Nephron (organoid): ENCODE measurements at regions not wholly inside any gene's neighbourhood (a gene's known extent, or its start where the extent isn't known, plus 50 kb on each side); places are given as distances from the start of the nearest gene placed in this dataset.
"Not testable (repeated sequence)": the region's sequence is repeated elsewhere in the genome, so short reads cannot be mapped to it uniquely, and the experiment has no call there.

Experiments used
- H3K27ac Mint-ChIP-seq, 3 experiments: 2 replicates each; pipeline ENCODE4 v1.8.0; 2020; ENCODE audit warnings: mixed read lengths in 3 of 3, mild to moderate bottlenecking in 2 of 3, moderate library complexity in 1 of 3
- H3K27me3 Mint-ChIP-seq: 2 replicates; pipeline ENCODE4 v1.8.0; 2021; ENCODE audit warnings: low read depth, mild to moderate bottlenecking, moderate library complexity, mixed read lengths
- H3K36me3 Mint-ChIP-seq: 2 replicates; pipeline ENCODE4 v1.8.0; 2020; ENCODE audit warnings: low read depth, mixed read lengths
- H3K4me1 Mint-ChIP-seq: 2 replicates; pipeline ENCODE4 v1.8.0; 2020; ENCODE audit warnings: mixed read lengths
- H3K4me3 Mint-ChIP-seq, 3 experiments: 2 replicates each; pipeline ENCODE4 v1.8.0; 2020; ENCODE audit warnings: mild to moderate bottlenecking in 3 of 3, mixed read lengths in 3 of 3, moderate library complexity in 2 of 3
- H3K9me3 Mint-ChIP-seq: 2 replicates; pipeline ENCODE4 v1.8.0; 2020; ENCODE audit warnings: mixed read lengths
- TF ChIP-seq, protein P1 (sequence below), 3 experiments: fragments of 200-600 bp; sonication (generic); IDR thresholded peaks; one replicate each; pipeline ENCODE4 v1.5.0; 2021; ENCODE audit warnings: antibody characterized with exemption in 3 of 3; ENCODE audit not compliant: unreplicated experiment in 3 of 3

DNA sequence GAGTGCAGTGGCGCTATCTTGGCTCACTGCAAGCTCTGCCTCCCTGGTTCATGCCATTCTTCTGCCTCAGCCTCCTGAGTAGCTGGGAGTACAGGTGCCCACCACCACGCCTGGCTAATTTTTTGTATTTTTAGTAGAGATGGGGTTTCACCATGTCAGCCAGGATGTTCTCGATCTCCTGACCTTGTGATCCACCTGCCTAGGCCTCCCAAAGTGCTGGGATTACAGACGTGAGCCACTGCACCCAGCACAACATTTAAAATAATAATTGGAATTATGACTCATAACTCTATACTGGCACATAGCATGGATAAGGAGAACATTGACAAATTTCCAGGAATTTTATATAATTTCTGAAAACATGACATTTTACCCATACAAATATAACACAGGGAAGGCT lies 54.2 kb downstream of the DBET start:
- not testable (repeated sequence) for H3K27ac Mint-ChIP-seq, H3K4me1 Mint-ChIP-seq, H3K36me3 Mint-ChIP-seq, H3K4me3 Mint-ChIP-seq, H3K27me3 Mint-ChIP-seq, H3K9me3 Mint-ChIP-seq

DNA sequence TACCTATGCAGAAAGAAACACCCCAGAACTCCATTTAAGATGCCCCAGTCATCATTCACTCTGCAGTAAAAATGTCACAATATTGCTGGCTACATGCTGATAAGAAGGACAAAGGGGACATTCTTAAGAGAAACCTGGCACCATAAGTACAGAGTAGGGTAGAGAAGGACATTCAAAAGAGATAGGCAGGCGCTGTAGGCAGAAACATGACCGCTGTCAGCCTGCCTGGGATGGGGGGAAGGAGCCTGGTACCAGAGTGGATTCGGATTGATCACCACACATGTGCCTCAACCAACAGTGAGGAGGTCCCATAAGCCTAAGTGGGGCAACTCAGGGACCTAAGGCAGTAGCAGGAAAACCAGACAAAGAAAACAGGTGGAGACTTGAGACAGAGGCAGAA lies 54.1 kb upstream of the DUX4 start:
- H3K27ac Mint-ChIP-seq, H3K9me3 Mint-ChIP-seq, H3K27me3 Mint-ChIP-seq, H3K4me3 Mint-ChIP-seq, H3K36me3 Mint-ChIP-seq, H3K4me1 Mint-ChIP-seq: not testable (repeated sequence)

DNA sequence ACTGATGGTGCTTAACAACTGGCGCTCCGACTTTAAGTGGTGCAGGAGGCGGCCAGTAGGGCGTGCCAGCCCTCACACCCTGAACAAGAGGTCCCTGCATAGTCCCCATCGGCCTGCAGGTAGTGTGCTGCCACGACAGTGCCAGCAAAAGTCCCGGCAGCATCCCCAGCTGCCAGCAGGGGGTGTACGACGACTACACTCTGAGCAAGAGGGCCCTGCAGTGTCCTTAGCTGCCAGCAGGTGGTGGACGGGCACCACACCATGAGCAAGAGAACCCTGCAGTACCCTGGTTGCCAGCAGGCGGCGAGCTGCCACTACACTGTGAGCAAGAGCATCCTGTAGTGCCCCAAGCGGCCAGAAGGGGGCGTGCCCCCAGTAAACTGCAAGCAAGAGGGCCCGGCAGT lies 53.5 kb upstream of the DUX4 start:
- H3K4me1 Mint-ChIP-seq, H3K27me3 Mint-ChIP-seq, H3K27ac Mint-ChIP-seq, H3K9me3 Mint-ChIP-seq, H3K36me3 Mint-ChIP-seq, H3K4me3 Mint-ChIP-seq: not testable (repeated sequence)

DNA sequence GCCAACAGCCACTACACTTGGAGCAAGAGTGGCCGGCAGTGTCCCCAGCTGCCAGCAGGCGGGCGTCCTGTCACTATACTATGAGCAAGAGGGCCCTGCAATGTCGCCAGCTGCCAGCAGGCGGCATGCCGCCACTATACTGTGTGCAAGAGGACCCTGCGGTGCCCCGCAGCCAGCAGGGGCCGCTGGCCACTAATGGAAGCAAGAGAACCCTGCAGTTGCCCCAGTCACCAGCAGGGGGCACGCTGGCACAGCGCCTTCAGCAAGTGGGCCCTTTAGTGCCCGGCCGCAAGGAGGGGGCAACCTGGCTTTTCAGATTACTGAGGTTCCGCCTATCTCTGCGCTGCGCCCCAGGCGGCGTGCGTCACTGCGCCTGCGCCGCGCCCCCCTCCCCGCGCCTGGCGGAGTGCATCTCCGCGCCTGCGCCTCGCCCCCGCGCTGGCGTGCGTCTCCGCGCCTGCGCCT lies 53.0 kb upstream of the DUX4 start:
- H3K36me3 Mint-ChIP-seq, H3K4me3 Mint-ChIP-seq, H3K9me3 Mint-ChIP-seq, H3K27me3 Mint-ChIP-seq, H3K27ac Mint-ChIP-seq, H3K4me1 Mint-ChIP-seq: not testable (repeated sequence)
- TF ChIP-seq, protein P1, sequence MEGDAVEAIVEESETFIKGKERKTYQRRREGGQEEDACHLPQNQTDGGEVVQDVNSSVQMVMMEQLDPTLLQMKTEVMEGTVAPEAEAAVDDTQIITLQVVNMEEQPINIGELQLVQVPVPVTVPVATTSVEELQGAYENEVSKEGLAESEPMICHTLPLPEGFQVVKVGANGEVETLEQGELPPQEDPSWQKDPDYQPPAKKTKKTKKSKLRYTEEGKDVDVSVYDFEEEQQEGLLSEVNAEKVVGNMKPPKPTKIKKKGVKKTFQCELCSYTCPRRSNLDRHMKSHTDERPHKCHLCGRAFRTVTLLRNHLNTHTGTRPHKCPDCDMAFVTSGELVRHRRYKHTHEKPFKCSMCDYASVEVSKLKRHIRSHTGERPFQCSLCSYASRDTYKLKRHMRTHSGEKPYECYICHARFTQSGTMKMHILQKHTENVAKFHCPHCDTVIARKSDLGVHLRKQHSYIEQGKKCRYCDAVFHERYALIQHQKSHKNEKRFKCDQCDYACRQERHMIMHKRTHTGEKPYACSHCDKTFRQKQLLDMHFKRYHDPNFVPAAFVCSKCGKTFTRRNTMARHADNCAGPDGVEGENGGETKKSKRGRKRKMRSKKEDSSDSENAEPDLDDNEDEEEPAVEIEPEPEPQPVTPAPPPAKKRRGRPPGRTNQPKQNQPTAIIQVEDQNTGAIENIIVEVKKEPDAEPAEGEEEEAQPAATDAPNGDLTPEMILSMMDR (IDR thresholded peaks at IDR 0.05; ENCODE audit: unreplicated experiment in 3 of 3) = peak; percentile 12 to 22 (median 19)

DNA sequence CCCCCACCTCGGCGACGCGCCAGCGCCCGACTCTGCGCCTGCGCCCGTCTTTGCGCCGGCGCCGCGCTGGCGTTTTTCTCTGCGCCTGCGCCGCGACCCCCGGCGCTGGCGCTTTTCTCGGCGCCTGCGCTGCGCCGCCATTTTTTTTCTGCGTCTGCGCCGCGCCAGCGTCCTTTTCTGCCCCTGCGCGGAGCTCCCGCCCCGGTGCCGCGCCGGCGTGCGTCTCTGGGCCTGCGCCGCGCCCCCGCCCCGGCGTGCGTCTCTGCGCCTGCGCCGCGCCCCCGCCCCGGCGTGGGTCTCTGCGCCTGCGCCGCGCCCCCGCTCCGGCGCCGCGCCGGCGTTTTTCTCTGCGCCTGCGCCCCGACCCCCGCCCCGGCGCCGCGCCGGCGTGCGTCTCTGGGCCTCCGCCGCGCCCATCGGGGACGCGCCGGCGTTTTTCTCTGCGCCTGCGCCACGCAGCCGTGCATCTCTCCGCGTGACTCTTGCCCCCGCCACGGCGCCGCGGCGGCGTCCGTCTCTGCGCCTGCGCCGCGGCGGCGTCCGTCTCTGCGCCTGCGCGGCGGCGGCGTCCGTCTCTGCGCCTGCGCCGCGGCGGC lies 52.4 kb upstream of the DUX4 start:
- H3K4me1 Mint-ChIP-seq, H3K36me3 Mint-ChIP-seq, H3K9me3 Mint-ChIP-seq, H3K27ac Mint-ChIP-seq, H3K4me3 Mint-ChIP-seq, H3K27me3 Mint-ChIP-seq: not testable (repeated sequence)

DNA sequence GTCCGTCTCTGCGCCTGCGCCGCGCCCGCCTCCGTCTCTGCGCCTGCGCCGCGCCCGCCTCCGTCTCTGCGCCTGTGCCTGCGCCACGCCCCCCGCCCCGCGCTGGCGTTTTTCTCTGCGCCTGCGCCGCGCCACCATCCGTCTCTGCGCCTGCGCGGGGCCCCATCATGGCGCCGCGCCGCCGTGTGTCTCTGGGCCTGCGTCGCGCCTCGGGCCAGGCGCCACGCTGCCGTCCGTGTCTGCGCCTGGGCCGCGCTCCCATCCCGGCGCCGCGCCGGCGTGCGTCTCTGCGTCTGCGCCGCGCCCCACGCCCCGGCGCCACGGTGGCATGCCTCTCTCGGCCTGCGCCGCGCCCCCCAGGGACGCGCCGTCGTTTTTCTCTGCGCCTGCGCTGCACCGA lies 51.8 kb upstream of the DUX4 start:
- H3K27me3 Mint-ChIP-seq = no peaks in the 10 kb centered on the region
- no peaks in the 10 kb centered on the region for H3K4me1 Mint-ChIP-seq
- TF ChIP-seq, protein P1 (IDR thresholded peaks at IDR 0.05; ENCODE audit: unreplicated experiment in 3 of 3) = no peak
- H3K36me3 Mint-ChIP-seq = no peaks in the 10 kb centered on the region
- no peak overlapping the region for H3K4me3 Mint-ChIP-seq
- peaks cover 2% of the 10 kb centered on the region for H3K9me3 Mint-ChIP-seq
- no peak overlapping the region for H3K27ac Mint-ChIP-seq

DNA sequence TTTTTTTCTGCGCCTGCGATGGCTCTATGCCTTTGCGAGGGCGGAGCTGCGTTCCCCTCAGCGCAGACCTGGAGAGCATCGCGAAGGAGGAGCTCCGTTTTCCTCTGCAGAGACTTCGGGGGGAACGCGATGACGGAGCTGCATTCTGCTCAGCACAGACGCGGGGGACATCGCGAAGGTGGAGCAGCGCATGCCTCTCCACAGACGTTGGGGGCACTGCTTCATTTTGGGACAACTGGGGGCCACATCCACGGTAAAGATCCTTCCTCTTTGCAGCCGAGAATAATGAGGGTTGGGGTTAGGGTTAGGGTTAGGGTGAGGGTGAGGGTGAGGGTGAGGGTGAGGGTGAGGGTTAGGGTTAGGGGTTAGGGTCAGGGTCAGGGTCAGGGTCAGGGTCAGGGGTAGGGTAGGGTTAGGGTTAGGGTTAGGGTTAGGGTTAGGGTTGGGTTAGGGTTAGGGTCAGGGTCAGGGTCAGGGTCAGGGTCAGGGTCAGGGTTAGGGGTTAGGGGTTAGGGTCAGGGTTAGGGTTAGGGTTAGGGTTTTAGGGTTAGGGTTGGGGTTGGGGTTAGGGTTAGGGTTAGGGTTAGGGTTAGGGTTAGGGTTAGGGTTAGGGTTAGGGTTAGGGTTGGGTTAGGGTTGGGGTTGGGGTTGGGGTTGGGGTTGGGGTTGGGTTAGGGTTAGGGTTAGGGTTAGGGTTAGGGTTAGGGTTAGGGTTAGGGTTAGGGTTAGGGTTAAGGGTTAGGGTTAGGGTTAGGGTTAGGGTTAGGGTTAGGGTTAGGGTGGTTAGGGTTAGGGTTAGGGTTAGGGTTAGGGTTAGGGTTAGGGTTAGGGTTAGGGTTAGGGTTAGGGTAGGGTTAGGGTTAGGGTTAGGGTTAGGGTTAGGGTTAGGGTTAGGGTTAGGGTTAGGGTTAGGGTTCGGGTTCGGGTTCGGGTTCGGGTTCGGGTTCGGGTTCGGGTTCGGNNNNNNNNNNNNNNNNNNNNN lies 51.1 kb upstream of the DUX4 start:
- H3K4me1 Mint-ChIP-seq, H3K4me3 Mint-ChIP-seq, H3K27ac Mint-ChIP-seq, H3K36me3 Mint-ChIP-seq, H3K9me3 Mint-ChIP-seq, H3K27me3 Mint-ChIP-seq: not testable (repeated sequence)
